ENCODE measurements at regions not wholly inside any gene's neighbourhood (a gene's known extent, or its start where the extent isn't known, plus 50 kb on each side); places are given as distances from the start of the nearest gene placed in this dataset.

- no peak for TF ChIP-seq CTCF (conservative IDR thresholded peaks at IDR 0.05)
- no peak overlapping the region for H3K27ac ChIP-seq
Measured at GRCh38 chr18:46378864-46379207, 274.7 kb downstream of the HAUS1 start.

GRCh38 chr18:46379323-46379950 is 275.3 kb downstream of the HAUS1 start:
- TF ChIP-seq CTCF (conservative IDR thresholded peaks at IDR 0.05) = no peak
- H3K27ac ChIP-seq = no peak overlapping the region

- H3K27ac ChIP-seq = no peak overlapping the region
- no peak for TF ChIP-seq CTCF (conservative IDR thresholded peaks at IDR 0.05)
Measured at GRCh38 chr18:46385124-46385523, 271.9 kb downstream of the LOXHD1 start.

GRCh38 chr18:46386788-46387187 is 270.2 kb downstream of the LOXHD1 start:
- no peak for TF ChIP-seq CTCF (conservative IDR thresholded peaks at IDR 0.05)
- H3K27ac ChIP-seq = no peak overlapping the region

- H3K27ac ChIP-seq = peak overlapping the region; percentile 5; the same call in 1 of the 2 replicates
- TF ChIP-seq CTCF (conservative IDR thresholded peaks at IDR 0.05) = no peak
Measured at GRCh38 chr18:46387441-46388131, 269.4 kb downstream of the LOXHD1 start.

GRCh38 chr18:46388286-46388685 is 268.7 kb downstream of the LOXHD1 start:
- peak overlapping the region; percentile 5; the same call in 1 of the 2 replicates for H3K27ac ChIP-seq
- TF ChIP-seq CTCF (conservative IDR thresholded peaks at IDR 0.05) = no peak

GRCh38 chr18:46392576-46392975 is 264.4 kb downstream of the LOXHD1 start:
- H3K27ac ChIP-seq = no peak overlapping the region
- TF ChIP-seq CTCF (conservative IDR thresholded peaks at IDR 0.05) = no peak

All from VCaP (cell line).